K562 (cell line): ENCODE measurements at regions not wholly inside any gene's neighbourhood (a gene's known extent, or its start where the extent isn't known, plus 50 kb on each side); places are given as distances from the start of the nearest gene placed in this dataset.

ENCODE experiments used
- ATAC-seq: fragments of 200-7000 bp; cut with Tn5 transposase; 3 replicates; pipeline ENCODE4 v1.9.1; 2020; ENCODE audit warnings: moderate library complexity
- BruUV-seq: library from RNA; stranded (reverse); fragments of 400-500 nt; replicated peaks from 2 replicates; lab custom pipeline; 2021; lab: Mats Ljungman, UMichigan
- CTCF ChIA-PET: fragments of 300-600 bp; formaldehyde crosslinking; extraction: SDS; loops from one replicate; lab custom pipeline; 2021; ENCODE audit warnings: low intra/inter-chr PET ratio; lab: Yijun Ruan, JAX
- POLR2A ChIA-PET: fragments of 300-600, 350-650 bp; sonication (Branson Sonifier 250); formaldehyde crosslinking; extraction: SDS; loops from one replicate; lab custom pipeline; 2021; ENCODE audit warnings: antibody characterized with exemption, inconsistent platforms; lab: Yijun Ruan, JAX
- DNase-seq, 4 experiments: peaks; one replicate each; pipeline versions ENCODE4 v3.0.0 to v3.0.0-alpha.2; 2011 to 2018; ENCODE audit warnings: low spot score in 3 of 4, mixed read lengths in 3 of 4; ENCODE audit errors: extremely low read depth in 1 of 4
- FAIRE-seq: peaks from 2 replicates; lab custom pipeline; 2011; peaks lifted over from hg19 to GRCh38; lab: Jason Lieb, UNC
- H2AFZ ChIP-seq: 2 replicates; pipeline ENCODE4 v1.6.0; 2011; ENCODE audit warnings: low read depth, low read length, control low read depth, inconsistent platforms
- H3K27ac ChIP-seq: fragments of 200-600 bp; 3 replicates; pipeline ENCODE4 v1.8.0; 2011; ENCODE audit warnings: low read depth, mild to moderate bottlenecking, control low read depth, inconsistent platforms, low read length, moderate library complexity, mixed read lengths; ENCODE audit errors: extremely low read depth
- H3K27me3 ChIP-seq, 2 experiments: fragments of 300-600 bp in 1 of 2; 2 replicates in 1 of 2; 3 replicates in 1 of 2; pipeline versions ENCODE4 v1.6.0 to v1.8.0; 2011; ENCODE audit warnings: inconsistent platforms in 2 of 2, low read length in 2 of 2, mild to moderate bottlenecking in 1 of 2, mixed read lengths in 1 of 2, moderate library complexity in 1 of 2; ENCODE audit not compliant: control insufficient read depth in 2 of 2, insufficient read depth in 2 of 2
- H3K36me3 ChIP-seq: fragments of 300-600 bp; 3 replicates; pipeline ENCODE4 v1.8.0; 2011; ENCODE audit warnings: mild to moderate bottlenecking, low read length, inconsistent platforms; ENCODE audit not compliant: control insufficient read depth, insufficient read depth
- H3K4me1 ChIP-seq, 2 experiments: fragments of 200-600 bp in 1 of 2; replicated peaks in 1 of 2; 2 replicates in 1 of 2; 3 replicates in 1 of 2; pipeline versions ENCODE4 v1.5.1 to v1.8.0; 2011; ENCODE audit warnings: inconsistent platforms in 2 of 2, low read length in 2 of 2, mild to moderate bottlenecking in 1 of 2, mixed read lengths in 1 of 2, moderate library complexity in 1 of 2; ENCODE audit not compliant: control insufficient read depth in 2 of 2, insufficient read depth in 2 of 2
- H3K4me2 ChIP-seq: 2 replicates; pipeline ENCODE4 v1.6.1; 2011; ENCODE audit warnings: low read length, control low read depth, inconsistent platforms, mixed read lengths; ENCODE audit not compliant: insufficient read depth
- H3K4me3 ChIP-seq: fragments of 200-600 bp; sonication (generic), shearing (Covaris generic); 2 replicates; pipeline ENCODE4 v1.5.1; 2016; ENCODE audit warnings: control low read depth, inconsistent platforms
- H3K79me2 ChIP-seq: fragments of 200-600 bp; 3 replicates; pipeline ENCODE4 v1.8.0; 2011; ENCODE audit warnings: low read length, inconsistent platforms; ENCODE audit not compliant: control insufficient read depth, insufficient read depth
- H3K9ac ChIP-seq, 2 experiments: 2 replicates each; pipeline versions ENCODE4 v1.6.0 to v1.6.1; 2011; ENCODE audit warnings: low read depth in 2 of 2, low read length in 2 of 2, control low read depth in 1 of 2, inconsistent platforms in 1 of 2, mild to moderate bottlenecking in 1 of 2, mixed read lengths in 1 of 2; ENCODE audit not compliant: insufficient read depth in 1 of 2
- H3K9me1 ChIP-seq: one replicate; pipeline ENCODE4 v1.6.0; 2011; ENCODE audit warnings: inconsistent platforms, mild to moderate bottlenecking, low read length, moderate library complexity; ENCODE audit not compliant: control insufficient read depth, insufficient read depth
- H3K9me3 ChIP-seq: replicated peaks from 2 replicates; pipeline ENCODE4 v1.5.1; 2011; ENCODE audit warnings: low read depth, low read length, inconsistent platforms; ENCODE audit not compliant: control insufficient read depth, insufficient read depth
- H4K20me1 ChIP-seq: replicated peaks from 2 replicates; pipeline ENCODE4 v1.6.1; 2011; ENCODE audit warnings: low read length, inconsistent platforms, mixed read lengths; ENCODE audit not compliant: control insufficient read depth, insufficient read depth
- FOXA1 ChIP-seq: fragments of 450-650 bp; IDR thresholded peaks from 2 replicates; pipeline ENCODE4 v1.6.1; 2016; ENCODE audit warnings: mild to moderate bottlenecking, borderline replicate concordance
- FOXJ3 ChIP-seq: sonication (generic); formaldehyde crosslinking; IDR thresholded peaks from 2 replicates; pipeline ENCODE4 v1.4.0; 2020; ENCODE audit warnings: mild to moderate bottlenecking, missing genetic modification reagents
- HDAC8 ChIP-seq: fragments of 450-650 bp; IDR thresholded peaks from 2 replicates; pipeline ENCODE4 v1.6.1; 2016; ENCODE audit warnings: mild to moderate bottlenecking, missing genetic modification characterization, moderate library complexity, missing compliant biosample characterization
- ILF3 ChIP-seq: fragments of 450-650 bp; IDR thresholded peaks from 2 replicates; pipeline ENCODE4 v1.6.1; 2018; ENCODE audit warnings: antibody characterized with exemption, mild to moderate bottlenecking, moderate library complexity, borderline replicate concordance
- NFIX ChIP-seq: fragments of 250-450 bp; sonication (Bioruptor Pico); IDR thresholded peaks from 2 replicates; pipeline ENCODE4 v1.4.0; 2020; ENCODE audit warnings: low read depth, mild to moderate bottlenecking, moderate library complexity
- POLR3A ChIP-seq: IDR thresholded peaks from 2 replicates; pipeline ENCODE4 v1.6.1; 2011; ENCODE audit warnings: borderline replicate concordance, mild to moderate bottlenecking, moderate library complexity; ENCODE audit not compliant: insufficient read length, insufficient read depth; ENCODE audit errors: extremely low read depth
- PTRF ChIP-seq: fragments of 450-650 bp; IDR thresholded peaks from 2 replicates; pipeline ENCODE4 v1.6.1; 2016; ENCODE audit warnings: mild to moderate bottlenecking, missing genetic modification characterization, missing compliant biosample characterization
- TBL1XR1 ChIP-seq, 2 experiments: IDR thresholded peaks; 2 replicates each; pipeline ENCODE4 v1.6.1; 2012; ENCODE audit warnings: improper control_type of control experiment in 2 of 2, low read length in 2 of 2, mild to moderate bottlenecking in 1 of 2
- TEAD2 ChIP-seq: fragments of 450-650 bp; IDR thresholded peaks from 2 replicates; pipeline ENCODE4 v1.6.1; 2016; ENCODE audit warnings: missing genetic modification characterization, control low read depth, missing compliant biosample characterization
- ZNF778 ChIP-seq: fragments of 450-650 bp; formaldehyde crosslinking; IDR thresholded peaks from 2 replicates; pipeline ENCODE4 v1.4.0; 2020; ENCODE audit warnings: mild to moderate bottlenecking, moderate library complexity
- ZNF780A ChIP-seq: fragments of 250-450 bp; sonication (Bioruptor Pico); IDR thresholded peaks from 2 replicates; pipeline ENCODE4 v1.5.0; 2021; ENCODE audit warnings: mild to moderate bottlenecking
- WGBS: fragments of 100-300 bp; shearing (Covaris generic); methylation state at CpG from one replicate; pipeline ENCODE4 v1.1.6; 2016; ENCODE audit warnings: low coverage, mixed read lengths; ENCODE audit not compliant: insufficient coverage; ENCODE audit errors: missing lambda C conversion rate; 5-methylcytosine and 5-hydroxymethylcytosine counted together
- in situ Hi-C: fragments of 300-500 bp; cut with MboI; formaldehyde crosslinking; loops from 4 replicates; pipeline ENCODE4 v1.15.0; 2018; ENCODE audit warnings: inconsistent platforms, mixed read lengths
- intact Hi-C: fragments of 100-400 bp; cut with micrococcal nuclease; formaldehyde crosslinking; loops from 2 replicates; pipeline ENCODE4 v1.14.2; 2022
- TF ChIP-seq, protein P1 (sequence below): fragments of 450-650 bp; IDR thresholded peaks from 2 replicates; pipeline ENCODE4 v1.6.1; 2016; ENCODE audit warnings: mild to moderate bottlenecking
- TF ChIP-seq, protein P2 (sequence below): fragments of 200-800 bp; sonication (Bioruptor generic); IDR thresholded peaks from 2 replicates; pipeline ENCODE4 v1.6.1; 2017; ENCODE audit warnings: missing genetic modification characterization, missing compliant biosample characterization
- TF ChIP-seq, protein P3 (sequence below), 2 experiments: fragments of 450-650 bp in 1 of 2; sonication (generic) in 1 of 2; formaldehyde crosslinking; conservative IDR thresholded peaks; 2 replicates each; pipeline versions ENCODE4 v1.4.0 to v1.8.1; 2020 to 2022; ENCODE audit warnings: mild to moderate bottlenecking in 1 of 2, missing genetic modification reagents in 1 of 2

DNA sequence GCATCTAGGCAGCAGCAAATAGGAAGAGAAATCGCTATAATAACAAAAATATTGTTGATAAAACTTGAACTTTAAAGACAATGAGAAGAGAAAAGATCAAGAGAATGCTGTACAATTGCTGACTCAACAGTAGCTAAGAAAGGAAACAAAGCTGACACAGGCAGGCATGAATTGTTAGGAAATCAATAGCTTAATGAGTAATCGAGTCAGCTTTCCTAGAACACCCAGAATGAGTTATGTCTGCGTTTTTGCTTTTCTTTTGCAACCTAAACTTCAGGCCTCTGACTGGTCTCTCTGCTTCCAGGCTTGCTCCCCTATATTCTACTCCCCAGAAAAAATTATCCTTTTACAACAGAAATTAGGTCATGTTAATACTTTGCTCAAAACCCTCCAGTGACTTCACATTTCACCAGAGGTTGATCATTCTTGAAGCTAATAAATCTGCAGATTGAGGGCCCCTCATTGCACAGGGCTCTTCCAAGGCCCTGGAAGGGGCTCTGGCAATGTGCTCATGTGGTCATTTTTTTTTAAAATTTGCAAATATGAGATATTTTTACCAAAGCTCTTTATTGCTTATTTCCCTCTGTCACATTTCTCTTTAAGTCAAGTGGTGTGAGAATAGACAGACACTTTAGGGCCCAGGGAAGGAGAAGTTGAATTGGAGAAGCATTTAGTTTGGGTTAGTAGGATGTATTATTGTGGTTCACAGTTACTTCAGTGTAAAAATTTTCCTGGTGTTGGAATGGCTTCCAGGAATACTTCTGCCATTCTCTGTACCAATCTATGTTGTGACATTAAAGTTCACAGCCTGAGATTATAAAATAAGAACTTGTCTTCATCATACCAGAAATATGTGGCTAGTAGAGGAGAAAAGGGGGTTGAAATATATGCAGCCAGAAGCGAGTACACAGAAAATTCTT is 116.3 kb downstream of the TMCO5A start (continued):
- TF ChIP-seq, protein P1, sequence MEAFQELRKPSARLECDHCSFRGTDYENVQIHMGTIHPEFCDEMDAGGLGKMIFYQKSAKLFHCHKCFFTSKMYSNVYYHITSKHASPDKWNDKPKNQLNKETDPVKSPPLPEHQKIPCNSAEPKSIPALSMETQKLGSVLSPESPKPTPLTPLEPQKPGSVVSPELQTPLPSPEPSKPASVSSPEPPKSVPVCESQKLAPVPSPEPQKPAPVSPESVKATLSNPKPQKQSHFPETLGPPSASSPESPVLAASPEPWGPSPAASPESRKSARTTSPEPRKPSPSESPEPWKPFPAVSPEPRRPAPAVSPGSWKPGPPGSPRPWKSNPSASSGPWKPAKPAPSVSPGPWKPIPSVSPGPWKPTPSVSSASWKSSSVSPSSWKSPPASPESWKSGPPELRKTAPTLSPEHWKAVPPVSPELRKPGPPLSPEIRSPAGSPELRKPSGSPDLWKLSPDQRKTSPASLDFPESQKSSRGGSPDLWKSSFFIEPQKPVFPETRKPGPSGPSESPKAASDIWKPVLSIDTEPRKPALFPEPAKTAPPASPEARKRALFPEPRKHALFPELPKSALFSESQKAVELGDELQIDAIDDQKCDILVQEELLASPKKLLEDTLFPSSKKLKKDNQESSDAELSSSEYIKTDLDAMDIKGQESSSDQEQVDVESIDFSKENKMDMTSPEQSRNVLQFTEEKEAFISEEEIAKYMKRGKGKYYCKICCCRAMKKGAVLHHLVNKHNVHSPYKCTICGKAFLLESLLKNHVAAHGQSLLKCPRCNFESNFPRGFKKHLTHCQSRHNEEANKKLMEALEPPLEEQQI = no peak
- no peak for TF ChIP-seq ILF3
- TF ChIP-seq TEAD2 (tag) = no peak
- TF ChIP-seq ZNF780A (CRISPR knock-in tag) = no peak

DNA sequence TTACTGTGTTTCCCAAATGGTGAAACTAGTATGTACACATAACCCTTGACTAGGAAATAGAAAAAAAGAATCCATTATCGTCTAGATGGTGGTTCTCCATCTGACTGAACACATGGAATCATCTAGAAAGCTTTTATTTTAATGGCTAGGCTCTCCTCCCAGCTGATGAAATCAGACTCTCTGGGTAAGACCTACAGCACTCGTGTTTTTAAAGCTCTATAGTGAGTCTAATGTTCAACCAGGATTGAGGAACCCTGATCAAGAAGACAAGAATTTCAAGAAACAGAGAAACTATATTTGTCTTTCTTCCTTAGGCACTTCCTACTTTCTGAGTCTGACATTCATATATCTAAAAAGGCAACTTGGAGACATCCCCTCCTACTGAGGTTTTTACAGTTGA is 118.8 kb downstream of the TMCO5A start:
- no TSS peak for BruUV-seq
- WGBS = 0% methylated on average over 2 of the region's 2 CpGs
- TF ChIP-seq PTRF (tag) (no peak), NFIX (CRISPR knock-in tag) (no peak), POLR3A (no peak), FOXA1 (no peak), FOXJ3 (CRISPR knock-in tag) (no peak), TBL1XR1 (IDR thresholded peaks at IDR 0.05; ENCODE audit: low read length in 2 of 2) (no peak), ZNF778 (CRISPR knock-in tag) (no peak), HDAC8 (no peak)
- TF ChIP-seq, protein P2, sequence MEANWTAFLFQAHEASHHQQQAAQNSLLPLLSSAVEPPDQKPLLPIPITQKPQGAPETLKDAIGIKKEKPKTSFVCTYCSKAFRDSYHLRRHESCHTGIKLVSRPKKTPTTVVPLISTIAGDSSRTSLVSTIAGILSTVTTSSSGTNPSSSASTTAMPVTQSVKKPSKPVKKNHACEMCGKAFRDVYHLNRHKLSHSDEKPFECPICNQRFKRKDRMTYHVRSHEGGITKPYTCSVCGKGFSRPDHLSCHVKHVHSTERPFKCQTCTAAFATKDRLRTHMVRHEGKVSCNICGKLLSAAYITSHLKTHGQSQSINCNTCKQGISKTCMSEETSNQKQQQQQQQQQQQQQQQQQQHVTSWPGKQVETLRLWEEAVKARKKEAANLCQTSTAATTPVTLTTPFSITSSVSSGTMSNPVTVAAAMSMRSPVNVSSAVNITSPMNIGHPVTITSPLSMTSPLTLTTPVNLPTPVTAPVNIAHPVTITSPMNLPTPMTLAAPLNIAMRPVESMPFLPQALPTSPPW = no peak
- TF ChIP-seq, protein P3, sequence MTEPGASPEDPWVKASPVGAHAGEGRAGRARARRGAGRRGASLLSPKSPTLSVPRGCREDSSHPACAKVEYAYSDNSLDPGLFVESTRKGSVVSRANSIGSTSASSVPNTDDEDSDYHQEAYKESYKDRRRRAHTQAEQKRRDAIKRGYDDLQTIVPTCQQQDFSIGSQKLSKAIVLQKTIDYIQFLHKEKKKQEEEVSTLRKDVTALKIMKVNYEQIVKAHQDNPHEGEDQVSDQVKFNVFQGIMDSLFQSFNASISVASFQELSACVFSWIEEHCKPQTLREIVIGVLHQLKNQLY (CRISPR knock-in tag; conservative IDR thresholded peaks at IDR 0.05) = no peak

More for the DNA sequence above, 118.8 kb downstream of the TMCO5A start:
- no peaks in the 10 kb centered on the region for H3K9me1 ChIP-seq
- intact Hi-C loops = no loop called here
- ChIA-PET CTCF (no interaction called here), POLR2A (interaction anchor here (0.6 kb wide), 1 partner anchor 226 kb away, joined by 3 read pairs; no protein-coding TSS in a partner anchor)
- H3K4me2 ChIP-seq = no peak overlapping the region
- H3K27me3 ChIP-seq = no peaks in the 10 kb centered on the region
- no peaks in the 10 kb centered on the region for H3K36me3 ChIP-seq
- H3K4me1 ChIP-seq = no peaks in the 10 kb centered on the region
- H3K4me3 ChIP-seq = no peak overlapping the region
- H3K9ac ChIP-seq = no peak overlapping the region
- in situ Hi-C loops = no loop called here
- FAIRE-seq (no peak), DNase-seq (no peak), ATAC-seq (no peak)
- H2AFZ ChIP-seq = no peak overlapping the region
- no peaks in the 10 kb centered on the region for H3K79me2 ChIP-seq
- H4K20me1 ChIP-seq = no peaks in the 10 kb centered on the region
- H3K9me3 ChIP-seq = no peaks in the 10 kb centered on the region
- H3K27ac ChIP-seq = no peak overlapping the region
